ENCODE measurements at regions not wholly inside any gene's neighbourhood (a gene's known extent, or its start where the extent isn't known, plus 50 kb on each side); places are given as distances from the start of the nearest gene placed in this dataset.
"Not testable (repeated sequence)": the region's sequence is repeated elsewhere in the genome, so short reads cannot be mapped to it uniquely, and the experiment has no call there.

DNA sequence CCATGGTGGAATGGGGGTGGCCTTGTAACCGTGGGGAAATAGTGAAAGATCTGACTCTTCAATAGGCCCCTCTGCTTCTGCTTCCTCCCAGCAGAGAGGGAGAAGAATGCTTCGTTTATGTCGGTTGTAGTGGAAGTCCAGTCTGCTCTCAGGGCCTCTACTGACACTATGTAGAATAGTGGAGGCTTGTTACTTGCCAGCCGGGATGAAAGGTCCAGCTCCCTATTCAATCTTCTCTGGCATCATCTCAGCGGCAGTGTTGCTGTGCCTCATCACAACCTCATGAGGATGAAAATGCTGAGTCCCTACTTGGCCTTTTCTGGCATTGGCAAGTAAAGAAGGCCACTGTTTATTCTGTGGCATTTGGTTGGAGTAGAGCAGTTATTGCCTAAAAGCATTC lies 820.9 kb upstream of the TENM4 start:
- no peak overlapping the region for H3K4me3 Mint-ChIP-seq
- no peaks in the 10 kb centered on the region for H3K4me1 Mint-ChIP-seq
- H3K9me3 Mint-ChIP-seq = peaks cover under 1 to 7% (median 6%) of the 10 kb centered on the region in 3 donors
- H3K27ac Mint-ChIP-seq = no peak overlapping the region
- H3K27me3 Mint-ChIP-seq = no peaks in the 10 kb centered on the region
- no peaks in the 10 kb centered on the region for H3K36me3 Mint-ChIP-seq

DNA sequence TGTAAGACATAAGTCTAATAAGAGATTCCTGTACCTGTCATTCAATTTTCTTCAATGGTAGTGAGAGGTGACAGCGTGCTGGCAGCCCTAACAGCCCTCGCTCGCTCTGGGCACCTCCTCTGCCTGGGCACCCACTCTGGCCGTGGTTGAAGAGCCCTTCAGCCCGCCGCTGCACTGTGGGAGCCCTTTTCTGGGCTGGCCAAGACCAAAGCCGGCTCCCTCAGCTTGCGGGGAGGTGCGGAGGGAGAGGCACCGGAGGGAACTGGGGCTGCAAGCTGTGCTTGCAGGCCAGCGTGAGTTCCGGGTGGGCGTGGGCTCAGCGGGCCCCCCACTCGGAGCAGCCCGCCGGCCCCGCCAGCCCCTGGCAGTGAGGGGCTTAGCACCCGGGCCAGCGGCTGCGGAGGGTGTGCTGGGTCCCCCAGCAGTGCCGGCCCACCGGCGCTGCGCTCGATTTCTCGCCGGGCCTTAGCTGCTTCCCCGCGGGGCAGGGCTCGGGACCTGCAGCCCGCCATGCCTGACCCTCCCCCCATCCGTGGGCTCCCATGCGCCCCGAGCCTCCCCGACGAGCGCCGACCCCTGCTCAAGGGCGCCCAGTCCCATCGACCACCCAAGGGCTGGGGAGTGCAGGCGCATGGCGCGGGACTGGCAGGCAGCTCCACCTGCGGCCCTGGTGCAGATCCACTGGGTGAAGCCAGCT lies 816.6 kb upstream of the TENM4 start:
- not testable (repeated sequence) for H3K27me3 Mint-ChIP-seq, H3K9me3 Mint-ChIP-seq, H3K4me3 Mint-ChIP-seq, H3K36me3 Mint-ChIP-seq, H3K27ac Mint-ChIP-seq, H3K4me1 Mint-ChIP-seq

DNA sequence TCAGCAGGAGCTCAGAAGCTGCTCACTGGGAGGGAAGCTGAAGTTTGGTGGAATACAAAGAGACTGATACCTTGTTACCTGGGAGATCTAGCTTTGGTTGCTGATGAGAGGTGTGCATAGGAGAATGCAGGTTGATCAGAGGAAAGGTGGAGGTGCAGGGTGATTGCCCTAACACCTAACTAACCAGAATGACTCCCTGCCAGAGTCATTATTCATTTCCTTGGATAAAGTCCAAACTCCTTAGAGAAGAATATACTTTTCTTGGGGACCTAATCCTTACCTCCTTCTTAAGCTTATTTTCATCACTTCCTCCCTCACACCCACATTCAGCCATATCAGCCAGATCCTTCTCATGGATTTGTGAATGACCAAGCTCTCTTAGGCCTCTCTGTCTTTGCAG lies 814.2 kb upstream of the TENM4 start:
- Mint-ChIP-seq H3K4me1 (no peaks in the 10 kb centered on the region), H3K27ac (no peak overlapping the region), H3K36me3 (no peaks in the 10 kb centered on the region), H3K9me3 (peaks cover 0 to 6% (median 0%) of the 10 kb centered on the region in 3 donors), H3K4me3 (no peak overlapping the region), H3K27me3 (no peaks in the 10 kb centered on the region)

DNA sequence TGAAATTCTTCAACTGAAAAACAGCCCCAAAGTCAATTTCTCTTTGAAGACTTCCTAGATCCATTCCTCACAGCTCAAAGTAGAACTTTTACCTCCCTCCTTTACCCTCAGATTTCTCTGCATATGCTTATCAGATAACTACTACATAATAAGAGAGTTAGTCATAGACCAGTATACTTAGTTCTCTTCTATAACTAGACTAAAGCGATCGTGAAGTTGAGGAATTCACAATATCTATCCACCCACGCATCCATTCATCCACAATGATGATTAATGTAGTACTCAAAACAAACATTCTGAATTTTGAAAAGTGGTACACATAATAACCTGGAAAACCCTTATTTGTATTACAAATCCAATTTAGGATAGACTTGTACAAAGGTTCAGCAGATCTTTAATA lies 800.9 kb upstream of the TENM4 start:
- Mint-ChIP-seq H3K4me3 (no peak overlapping the region), H3K9me3 (peaks cover 0 to 12% (median 6%) of the 10 kb centered on the region in 3 donors), H3K36me3 (no peaks in the 10 kb centered on the region), H3K27me3 (no peaks in the 10 kb centered on the region), H3K4me1 (no peaks in the 10 kb centered on the region), H3K27ac (no peak overlapping the region)

DNA sequence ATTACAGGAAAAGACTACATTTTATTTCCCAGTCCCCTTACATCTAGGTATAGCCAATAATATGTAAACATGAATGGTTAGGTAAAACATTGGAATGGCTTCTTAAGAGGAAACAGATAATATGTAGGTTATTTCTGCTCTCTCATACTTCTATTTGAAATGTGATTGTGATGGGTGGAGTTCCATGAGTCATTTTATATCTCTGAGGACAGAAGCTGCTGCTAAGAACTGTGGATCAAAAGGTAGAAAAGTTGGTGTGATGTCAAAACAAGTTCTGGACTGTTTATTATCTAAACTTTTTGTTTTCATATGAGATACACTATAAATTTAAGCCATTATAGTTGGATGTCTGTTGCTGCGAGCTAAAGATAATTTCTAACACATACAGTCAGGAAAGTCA lies 799.4 kb upstream of the TENM4 start:
- Mint-ChIP-seq H3K4me1 (no peaks in the 10 kb centered on the region), H3K27me3 (no peaks in the 10 kb centered on the region), H3K4me3 (no peak overlapping the region), H3K27ac (no peak overlapping the region), H3K36me3 (no peaks in the 10 kb centered on the region), H3K9me3 (peaks cover 2 to 13% (median 8%) of the 10 kb centered on the region in 3 donors)

DNA sequence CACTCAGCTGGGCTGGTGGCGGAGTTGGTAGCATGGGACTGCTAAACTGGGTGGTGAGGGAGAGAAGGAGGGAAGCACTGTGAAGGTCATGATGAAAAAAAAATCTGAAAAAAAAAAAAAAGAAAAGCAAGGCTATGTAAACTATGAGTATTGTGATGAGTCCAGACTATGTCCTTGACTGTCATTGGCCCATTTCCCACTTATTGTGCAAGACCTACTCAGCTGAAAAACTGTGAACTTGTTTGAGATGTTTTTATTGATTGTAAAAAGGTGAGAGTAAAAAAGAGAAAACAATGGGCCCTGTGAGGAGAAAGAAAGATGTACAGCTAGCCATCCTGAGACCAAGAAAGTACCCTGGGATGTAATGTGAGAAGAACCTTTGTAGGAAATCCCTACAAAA lies 798.4 kb upstream of the TENM4 start:
- H3K4me1 Mint-ChIP-seq = no peaks in the 10 kb centered on the region
- H3K36me3 Mint-ChIP-seq = no peaks in the 10 kb centered on the region
- H3K27ac Mint-ChIP-seq = no peak overlapping the region
- no peaks in the 10 kb centered on the region for H3K27me3 Mint-ChIP-seq
- peaks cover 2 to 18% (median 8%) of the 10 kb centered on the region in 3 donors for H3K9me3 Mint-ChIP-seq
- H3K4me3 Mint-ChIP-seq = no peak overlapping the region

DNA sequence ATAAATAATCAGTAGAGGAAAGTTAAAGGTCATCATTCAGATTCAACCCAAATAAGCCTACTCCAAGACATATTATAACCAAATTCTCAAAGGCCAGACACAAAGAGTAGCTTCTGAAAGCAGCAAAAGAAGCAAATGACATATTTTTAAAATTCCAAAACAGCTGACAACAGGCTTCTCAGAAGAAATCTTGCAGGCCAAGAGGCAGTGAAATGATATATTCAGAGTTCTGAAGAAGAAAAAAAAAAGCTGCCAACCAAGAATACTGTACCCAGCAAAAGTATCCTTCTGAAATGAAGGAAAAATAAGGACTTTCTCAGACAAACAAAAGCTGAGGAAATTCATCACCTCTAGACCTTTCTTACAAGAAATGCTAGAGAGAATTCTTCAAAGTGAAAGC lies 787.1 kb upstream of the TENM4 start:
- H3K36me3 Mint-ChIP-seq = no peaks in the 10 kb centered on the region
- H3K9me3 Mint-ChIP-seq = peaks cover 4 to 27% (median 8%) of the 10 kb centered on the region in 3 donors
- no peaks in the 10 kb centered on the region for H3K4me1 Mint-ChIP-seq
- no peaks in the 10 kb centered on the region for H3K27me3 Mint-ChIP-seq
- no peak overlapping the region for H3K27ac Mint-ChIP-seq
- H3K4me3 Mint-ChIP-seq = no peak overlapping the region

DNA sequence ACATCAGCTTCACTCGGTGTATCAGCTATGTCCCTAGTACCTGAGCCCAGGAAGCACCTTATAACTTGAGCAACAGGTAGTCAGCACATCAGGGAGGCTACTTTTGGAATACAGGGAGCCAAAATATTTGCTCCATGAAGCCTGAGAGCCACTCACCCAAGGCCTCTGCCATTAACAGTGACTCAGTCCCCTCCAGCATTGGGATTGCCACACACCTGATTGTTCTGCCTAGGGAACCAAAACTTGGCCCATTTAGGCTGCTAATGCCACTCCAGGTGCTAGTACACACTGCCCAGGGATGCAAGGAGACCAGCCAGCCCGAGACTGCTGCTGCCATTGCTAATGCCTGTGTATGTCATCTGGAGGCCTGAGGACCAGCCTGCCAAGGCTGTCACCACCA lies 773.6 kb upstream of the TENM4 start:
- H3K9me3 Mint-ChIP-seq = peaks cover 0 to 2% (median 0%) of the 10 kb centered on the region in 3 donors
- no peak overlapping the region for H3K4me3 Mint-ChIP-seq
- no peak overlapping the region for H3K27ac Mint-ChIP-seq
- no peaks in the 10 kb centered on the region for H3K27me3 Mint-ChIP-seq
- no peaks in the 10 kb centered on the region for H3K36me3 Mint-ChIP-seq
- peaks cover 0 to 2% (median 0%) of the 10 kb centered on the region in 3 donors for H3K4me1 Mint-ChIP-seq

DNA sequence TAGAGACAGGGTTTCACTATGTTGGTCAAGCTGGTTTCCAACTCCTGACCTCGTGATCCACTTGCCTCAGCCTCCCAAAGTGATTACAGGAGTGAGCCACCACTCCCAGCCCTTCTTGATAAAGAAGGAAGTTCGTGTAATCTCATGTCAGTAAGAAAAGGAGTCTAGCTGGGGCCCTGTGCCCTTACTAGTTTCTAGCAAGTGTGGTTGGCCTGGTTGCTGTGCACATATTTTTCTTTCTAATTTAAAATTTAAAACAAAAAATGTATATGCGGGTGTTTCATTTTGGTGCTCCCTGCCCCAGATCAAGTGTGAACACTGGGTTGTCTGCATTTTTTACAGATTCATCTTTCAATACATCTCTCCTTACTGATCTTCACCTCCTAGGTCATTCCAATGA lies 770.8 kb upstream of the TENM4 start:
- no peak overlapping the region for H3K27ac Mint-ChIP-seq
- no peaks in the 10 kb centered on the region for H3K36me3 Mint-ChIP-seq
- H3K27me3 Mint-ChIP-seq = no peaks in the 10 kb centered on the region
- H3K4me3 Mint-ChIP-seq = no peak overlapping the region
- peaks cover 0 to 4% (median 2%) of the 10 kb centered on the region in 3 donors for H3K9me3 Mint-ChIP-seq
- peaks cover 0 to 2% (median 0%) of the 10 kb centered on the region in 3 donors for H3K4me1 Mint-ChIP-seq

DNA sequence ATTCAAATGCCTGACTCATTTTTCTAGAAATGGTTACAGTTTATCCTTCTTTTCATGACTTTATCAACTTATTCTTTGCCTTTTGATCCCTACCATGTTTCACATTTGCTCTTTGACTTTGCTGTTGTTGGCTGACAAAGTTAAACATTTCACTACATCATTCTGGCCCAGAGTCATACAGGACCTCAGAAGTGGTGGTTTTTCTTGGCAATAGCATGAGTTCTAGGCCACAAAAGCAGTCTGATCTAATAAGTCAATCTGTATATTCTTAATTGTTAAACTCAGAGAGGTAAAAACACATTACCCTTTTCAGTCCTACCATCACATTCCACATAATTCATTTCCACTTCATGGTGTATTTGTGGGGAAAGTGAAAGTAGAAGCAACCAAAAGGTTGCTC lies 763.2 kb upstream of the TENM4 start:
- H3K4me3 Mint-ChIP-seq = no peak overlapping the region
- no peak overlapping the region for H3K27ac Mint-ChIP-seq
- H3K27me3 Mint-ChIP-seq = no peaks in the 10 kb centered on the region
- no peaks in the 10 kb centered on the region for H3K4me1 Mint-ChIP-seq
- no peaks in the 10 kb centered on the region for H3K36me3 Mint-ChIP-seq
- H3K9me3 Mint-ChIP-seq = peaks cover 5 to 9% (median 8%) of the 10 kb centered on the region in 3 donors

DNA sequence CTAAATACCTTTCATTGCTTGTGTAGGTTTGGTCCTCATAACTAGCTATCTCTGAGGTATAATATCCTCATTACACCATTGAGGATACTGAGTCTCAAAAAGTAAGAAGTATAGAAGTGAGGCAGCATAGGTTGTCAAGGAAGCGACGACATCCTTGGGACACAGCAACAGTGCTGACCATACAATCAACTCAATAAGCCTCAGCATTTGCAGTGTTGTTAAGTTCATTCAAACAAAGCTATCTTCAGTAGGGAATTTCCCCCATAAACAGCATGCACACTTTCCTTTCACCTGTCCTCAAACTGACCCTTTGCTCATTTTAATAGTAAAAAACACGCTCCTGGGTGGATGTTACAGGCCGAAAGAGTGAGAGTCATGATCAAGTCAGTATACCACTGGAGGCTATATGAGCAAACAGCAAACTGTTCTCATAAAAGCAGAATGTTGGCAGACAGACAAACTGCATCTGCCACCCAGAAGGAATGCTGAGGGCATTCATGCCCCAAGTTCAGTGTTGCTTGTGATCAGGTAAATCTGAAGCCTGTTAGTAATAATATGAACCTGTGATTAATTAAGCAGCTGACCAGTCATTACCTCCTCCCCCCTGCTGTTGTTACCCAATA lies 756.2 kb upstream of the TENM4 start:
- H3K36me3 Mint-ChIP-seq = peaks cover 1% of the 10 kb centered on the region
- H3K9me3 Mint-ChIP-seq = no peaks in the 10 kb centered on the region
- H3K4me3 Mint-ChIP-seq = no peak overlapping the region
- no peaks in the 10 kb centered on the region for H3K27me3 Mint-ChIP-seq
- H3K27ac Mint-ChIP-seq = no peak overlapping the region
- no peaks in the 10 kb centered on the region for H3K4me1 Mint-ChIP-seq

DNA sequence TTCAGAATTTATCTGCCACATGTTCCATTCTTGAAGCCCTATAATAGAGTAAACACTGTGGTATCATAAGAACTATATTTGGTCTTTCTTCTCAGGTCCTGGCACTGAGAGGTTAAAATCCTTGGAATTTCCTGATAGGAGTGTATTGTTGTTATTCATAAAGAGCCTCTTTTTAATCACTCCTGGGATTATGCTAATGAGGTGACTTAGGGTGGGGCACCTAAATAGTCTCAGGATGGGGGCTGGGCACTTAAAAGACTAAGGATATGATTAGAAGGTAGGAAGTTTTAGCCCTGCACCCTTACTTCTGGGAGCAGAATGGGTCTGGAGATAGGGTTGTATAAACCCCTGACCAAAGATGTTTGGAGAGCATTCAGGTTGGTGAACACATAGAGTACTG lies 755.2 kb upstream of the TENM4 start:
- Mint-ChIP-seq H3K4me1 (no peaks in the 10 kb centered on the region), H3K9me3 (no peaks in the 10 kb centered on the region), H3K27ac (no peak overlapping the region), H3K4me3 (no peak overlapping the region), H3K36me3 (peaks cover 1% of the 10 kb centered on the region), H3K27me3 (no peaks in the 10 kb centered on the region)

DNA sequence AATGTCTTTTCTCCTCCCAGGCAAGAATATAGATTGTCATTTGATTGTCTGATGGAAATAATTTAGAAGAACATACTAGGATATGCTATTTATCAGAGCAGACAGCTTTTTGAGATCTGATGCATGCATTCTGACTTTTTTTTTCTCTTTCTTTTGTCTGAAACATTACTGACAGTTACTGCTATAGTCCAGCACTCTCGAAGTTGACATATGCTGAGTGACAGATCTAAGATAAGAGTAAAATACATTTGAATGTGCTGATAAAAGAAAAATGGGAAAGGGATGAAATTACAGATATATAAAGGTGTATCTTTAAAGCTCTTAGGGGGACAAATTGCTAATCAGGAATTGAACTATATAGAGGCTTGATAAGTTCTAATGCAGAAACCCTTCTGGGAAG lies 753.8 kb upstream of the TENM4 start:
- no peak overlapping the region for H3K27ac Mint-ChIP-seq
- peaks cover 1% of the 10 kb centered on the region for H3K36me3 Mint-ChIP-seq
- H3K4me3 Mint-ChIP-seq = no peak overlapping the region
- H3K9me3 Mint-ChIP-seq = no peaks in the 10 kb centered on the region
- no peaks in the 10 kb centered on the region for H3K4me1 Mint-ChIP-seq
- no peaks in the 10 kb centered on the region for H3K27me3 Mint-ChIP-seq

DNA sequence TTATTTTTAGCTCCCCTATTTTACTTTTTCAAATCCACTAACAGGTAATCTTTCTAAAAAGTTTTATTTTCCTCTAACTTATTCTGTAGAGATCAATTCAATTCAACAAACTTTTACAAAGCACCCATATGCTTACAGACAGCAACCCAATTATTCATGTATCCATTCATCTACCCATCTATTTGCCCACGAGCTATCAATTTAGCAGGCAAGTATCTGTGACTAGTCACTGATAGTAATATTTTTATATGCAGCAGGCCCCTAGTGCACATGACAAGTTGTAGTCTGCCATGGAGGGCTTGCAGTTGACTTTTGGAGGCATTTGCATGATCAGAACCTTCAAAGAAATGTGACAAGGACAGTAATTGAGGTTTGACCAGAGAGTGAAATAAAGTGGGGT lies 753.2 kb upstream of the TENM4 start:
- H3K9me3 Mint-ChIP-seq = no peaks in the 10 kb centered on the region
- no peaks in the 10 kb centered on the region for H3K27me3 Mint-ChIP-seq
- no peak overlapping the region for H3K4me3 Mint-ChIP-seq
- peaks cover 1% of the 10 kb centered on the region for H3K36me3 Mint-ChIP-seq
- H3K4me1 Mint-ChIP-seq = no peaks in the 10 kb centered on the region
- no peak overlapping the region for H3K27ac Mint-ChIP-seq

DNA sequence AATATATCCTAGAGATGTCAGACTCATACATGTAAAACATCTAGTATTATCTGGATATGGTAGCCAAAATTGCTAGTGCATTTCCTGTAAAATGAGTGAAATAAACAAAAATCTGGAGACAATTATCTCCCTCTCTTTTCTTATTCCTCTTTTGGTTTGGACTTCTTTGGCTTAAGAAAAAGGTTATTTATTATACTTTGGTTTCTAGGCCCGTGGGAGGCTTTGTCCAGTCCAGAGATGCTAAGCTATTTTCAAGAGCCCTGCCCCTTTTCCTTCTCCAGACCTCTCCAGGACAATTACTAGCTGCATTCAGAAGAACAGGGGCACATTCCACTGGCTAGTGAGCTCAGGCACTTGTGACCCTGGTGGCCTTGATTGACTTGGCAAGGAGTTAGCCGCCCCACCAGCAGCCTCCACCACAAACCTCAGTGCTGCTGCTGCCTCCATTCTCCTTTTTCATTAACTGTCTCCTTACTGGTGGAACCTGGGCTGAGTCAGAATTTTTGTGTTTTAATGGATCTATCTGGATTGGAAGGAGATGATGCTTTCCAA lies 747.3 kb upstream of the TENM4 start:
- Mint-ChIP-seq H3K27ac (no peak overlapping the region), H3K9me3 (peaks cover 0 to 7% (median 1%) of the 10 kb centered on the region in 3 donors), H3K4me3 (no peak overlapping the region), H3K4me1 (no peaks in the 10 kb centered on the region), H3K36me3 (no peaks in the 10 kb centered on the region), H3K27me3 (no peaks in the 10 kb centered on the region)

DNA sequence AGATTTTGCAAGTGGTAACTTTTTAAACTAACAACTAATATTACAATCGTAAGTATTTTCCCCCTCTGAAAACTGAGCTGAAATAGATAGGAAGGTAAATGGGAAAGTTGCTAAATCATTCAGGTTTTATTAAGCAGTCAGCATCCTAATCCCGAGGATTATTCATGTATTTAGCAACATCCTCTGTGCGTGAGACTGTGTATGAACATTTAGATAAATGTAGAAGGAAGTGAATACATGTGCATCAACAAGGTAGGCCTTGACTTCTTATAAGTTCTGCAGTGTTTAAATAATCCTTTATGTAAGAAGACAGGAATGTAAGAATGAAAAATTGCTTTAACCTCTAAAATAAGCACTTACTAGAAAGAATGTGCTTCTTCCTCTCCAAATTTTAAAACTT lies 745.9 kb upstream of the TENM4 start:
- H3K4me1 Mint-ChIP-seq = no peaks in the 10 kb centered on the region
- peaks cover 0 to 8% (median 1%) of the 10 kb centered on the region in 3 donors for H3K9me3 Mint-ChIP-seq
- H3K36me3 Mint-ChIP-seq = no peaks in the 10 kb centered on the region
- no peaks in the 10 kb centered on the region for H3K27me3 Mint-ChIP-seq
- H3K27ac Mint-ChIP-seq = no peak overlapping the region
- H3K4me3 Mint-ChIP-seq = no peak overlapping the region

Data from IgD-negative memory B cell (primary cell).